Endothelial cell (in vitro differentiated cells): ENCODE measurements at regions not wholly inside any gene's neighbourhood (a gene's known extent, or its start where the extent isn't known, plus 50 kb on each side); places are given as distances from the start of the nearest gene placed in this dataset.

Experiments
- DNase-seq: peaks from one replicate; pipeline ENCODE4 v3.0.0; 2021; ENCODE audit warnings: low spot score
- H3K27ac Mint-ChIP-seq: one replicate; pipeline ENCODE4 v1.8.0; 2021; ENCODE audit warnings: mixed read lengths, inconsistent platforms; ENCODE audit not compliant: unreplicated experiment
- H3K27me3 Mint-ChIP-seq: one replicate; pipeline ENCODE4 v1.8.0; 2021; ENCODE audit warnings: mild to moderate bottlenecking, moderate library complexity, mixed read lengths, inconsistent platforms; ENCODE audit not compliant: unreplicated experiment
- H3K36me3 Mint-ChIP-seq: one replicate; pipeline ENCODE4 v1.8.0; 2021; ENCODE audit warnings: mild to moderate bottlenecking, low read depth, mixed read lengths, inconsistent platforms; ENCODE audit not compliant: unreplicated experiment
- H3K4me1 Mint-ChIP-seq: one replicate; pipeline ENCODE4 v1.8.0; 2021; ENCODE audit warnings: mild to moderate bottlenecking, mixed read lengths, inconsistent platforms; ENCODE audit not compliant: unreplicated experiment
- H3K4me3 Mint-ChIP-seq: one replicate; pipeline ENCODE4 v1.8.0; 2021; ENCODE audit warnings: mild to moderate bottlenecking, mixed read lengths, inconsistent platforms; ENCODE audit not compliant: unreplicated experiment
- H3K9me3 Mint-ChIP-seq: one replicate; pipeline ENCODE4 v1.8.0; 2021; ENCODE audit warnings: mixed read lengths, inconsistent platforms; ENCODE audit not compliant: unreplicated experiment
- TF ChIP-seq, protein P1 (sequence below): fragments of 200-600 bp; sonication (generic); IDR thresholded peaks from one replicate; pipeline ENCODE4 v1.5.0; 2021; ENCODE audit warnings: antibody characterized with exemption; ENCODE audit not compliant: unreplicated experiment

DNA sequence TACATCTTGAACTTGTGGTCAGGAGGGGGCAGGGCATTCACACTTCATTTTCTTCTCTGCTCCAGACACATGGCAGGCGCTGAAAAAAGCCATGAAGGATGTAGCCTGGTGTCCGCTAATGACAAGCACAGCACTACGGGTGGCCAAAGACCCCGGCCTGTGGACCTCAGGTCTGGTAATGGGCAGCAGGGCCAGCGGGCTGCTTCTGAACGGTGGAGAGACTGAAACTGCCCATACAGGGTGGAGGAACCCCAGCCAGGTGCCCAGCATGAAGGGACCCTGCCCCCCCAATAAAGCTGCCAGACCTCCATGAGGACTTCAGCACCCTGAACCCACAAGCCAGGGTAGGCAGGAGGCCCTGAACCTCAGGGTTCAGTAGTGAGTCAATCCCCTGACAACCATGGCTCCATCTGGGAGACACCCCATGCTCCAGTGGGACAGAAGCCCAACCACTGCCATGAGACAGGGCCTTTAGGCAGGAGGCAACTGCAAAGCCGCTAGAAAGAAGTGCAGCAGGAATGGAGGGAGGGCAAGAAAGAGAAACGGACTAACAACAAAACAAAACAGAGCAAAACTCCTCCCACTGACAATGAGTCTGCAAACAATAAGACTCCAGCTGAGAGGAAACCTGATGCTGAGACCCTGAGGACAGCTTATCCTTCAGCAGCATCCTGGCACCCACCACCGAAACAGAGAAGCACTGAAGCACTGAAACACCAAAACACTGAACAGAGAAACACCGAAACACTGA is 140.2 kb upstream of the PPP2R2D start:
- H3K4me1 Mint-ChIP-seq: peaks cover 14% of the 10 kb centered on the region

DNA sequence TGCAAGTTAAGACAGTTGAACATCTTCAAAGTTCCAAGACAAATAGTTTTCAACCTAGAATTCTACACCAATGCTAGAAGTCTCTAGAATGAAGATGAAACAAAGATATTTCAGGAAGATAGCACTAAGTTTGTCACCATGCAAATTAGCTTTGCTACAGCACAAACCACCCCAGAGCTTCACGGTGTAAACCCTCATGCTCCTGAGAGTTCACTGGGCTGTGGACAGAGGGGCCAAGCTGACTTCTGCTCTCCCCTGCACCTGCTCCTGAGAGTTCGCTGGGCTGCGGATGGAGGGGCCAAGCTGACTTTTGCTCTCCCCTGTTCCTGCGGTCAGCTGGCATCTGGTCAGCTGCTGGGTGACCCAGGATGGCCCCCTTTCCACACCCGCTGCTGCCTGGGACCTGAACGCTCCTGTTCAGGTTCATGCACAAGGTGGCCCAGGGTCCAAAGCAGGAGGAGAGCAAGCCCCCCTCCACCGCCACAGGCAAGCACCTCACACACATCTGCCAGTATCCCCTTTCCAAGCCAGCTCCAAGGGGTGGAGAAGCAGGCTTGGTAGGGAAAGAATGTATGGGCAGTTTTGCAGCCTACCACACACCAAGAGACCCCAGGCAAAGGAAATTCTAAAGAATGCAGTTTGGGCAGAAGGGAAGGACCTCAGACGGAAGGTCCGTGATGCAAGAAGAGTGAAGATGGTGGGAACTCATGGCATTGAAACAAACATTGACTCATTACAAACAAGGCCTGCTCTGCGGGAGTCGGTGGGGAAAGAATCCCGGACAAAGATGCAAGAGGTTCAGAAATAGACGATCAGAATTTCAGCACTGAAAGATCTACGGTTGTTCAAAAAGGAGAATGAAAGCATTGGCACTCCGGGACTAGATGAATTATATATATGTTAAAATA is 137.8 kb upstream of the PPP2R2D start:
- DNase-seq: no peak
- no peaks in the 10 kb centered on the region for H3K36me3 Mint-ChIP-seq
- TF ChIP-seq, protein P1, sequence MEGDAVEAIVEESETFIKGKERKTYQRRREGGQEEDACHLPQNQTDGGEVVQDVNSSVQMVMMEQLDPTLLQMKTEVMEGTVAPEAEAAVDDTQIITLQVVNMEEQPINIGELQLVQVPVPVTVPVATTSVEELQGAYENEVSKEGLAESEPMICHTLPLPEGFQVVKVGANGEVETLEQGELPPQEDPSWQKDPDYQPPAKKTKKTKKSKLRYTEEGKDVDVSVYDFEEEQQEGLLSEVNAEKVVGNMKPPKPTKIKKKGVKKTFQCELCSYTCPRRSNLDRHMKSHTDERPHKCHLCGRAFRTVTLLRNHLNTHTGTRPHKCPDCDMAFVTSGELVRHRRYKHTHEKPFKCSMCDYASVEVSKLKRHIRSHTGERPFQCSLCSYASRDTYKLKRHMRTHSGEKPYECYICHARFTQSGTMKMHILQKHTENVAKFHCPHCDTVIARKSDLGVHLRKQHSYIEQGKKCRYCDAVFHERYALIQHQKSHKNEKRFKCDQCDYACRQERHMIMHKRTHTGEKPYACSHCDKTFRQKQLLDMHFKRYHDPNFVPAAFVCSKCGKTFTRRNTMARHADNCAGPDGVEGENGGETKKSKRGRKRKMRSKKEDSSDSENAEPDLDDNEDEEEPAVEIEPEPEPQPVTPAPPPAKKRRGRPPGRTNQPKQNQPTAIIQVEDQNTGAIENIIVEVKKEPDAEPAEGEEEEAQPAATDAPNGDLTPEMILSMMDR: no peak
- H3K27me3 Mint-ChIP-seq: no peaks in the 10 kb centered on the region
- no peak overlapping the region for H3K4me3 Mint-ChIP-seq
- H3K27ac Mint-ChIP-seq: no peak overlapping the region
- H3K4me1 Mint-ChIP-seq: peaks cover 14% of the 10 kb centered on the region
- no peaks in the 10 kb centered on the region for H3K9me3 Mint-ChIP-seq

More for the DNA sequence above, 140.2 kb upstream of the PPP2R2D start:
- Mint-ChIP-seq H3K4me3 (no peak overlapping the region), H3K27me3 (no peaks in the 10 kb centered on the region), H3K9me3 (no peaks in the 10 kb centered on the region), H3K36me3 (no peaks in the 10 kb centered on the region), H3K27ac (peak overlapping the region; percentile 2)
- no peak for DNase-seq
- TF ChIP-seq, protein P1: no peak

DNA sequence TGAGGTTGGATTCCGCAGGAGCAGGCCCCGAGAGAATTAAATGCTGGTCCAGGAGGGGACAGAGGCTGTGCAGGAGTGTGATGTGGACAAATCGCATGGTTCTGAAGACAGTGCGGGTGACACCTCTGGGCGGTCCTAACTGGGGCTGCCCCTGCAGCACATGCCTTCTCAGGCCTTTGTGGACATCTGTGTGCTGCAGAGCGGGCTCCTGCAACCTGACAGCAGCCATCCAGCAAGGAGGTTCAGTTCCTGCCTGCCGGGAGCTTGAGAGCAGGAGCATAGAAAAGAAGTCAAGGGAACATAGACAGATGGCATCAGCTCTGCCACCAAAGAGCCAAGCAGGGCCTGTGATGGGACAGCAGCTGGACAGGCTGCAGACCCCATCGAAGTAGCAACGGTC is 135.9 kb upstream of the PPP2R2D start:
- no peaks in the 10 kb centered on the region for H3K9me3 Mint-ChIP-seq
- no peak overlapping the region for H3K27ac Mint-ChIP-seq
- DNase-seq: no peak
- no peak overlapping the region for H3K4me3 Mint-ChIP-seq
- H3K27me3 Mint-ChIP-seq: no peaks in the 10 kb centered on the region
- TF ChIP-seq, protein P1: no peak
- peaks cover 14% of the 10 kb centered on the region for H3K4me1 Mint-ChIP-seq
- H3K36me3 Mint-ChIP-seq: no peaks in the 10 kb centered on the region

DNA sequence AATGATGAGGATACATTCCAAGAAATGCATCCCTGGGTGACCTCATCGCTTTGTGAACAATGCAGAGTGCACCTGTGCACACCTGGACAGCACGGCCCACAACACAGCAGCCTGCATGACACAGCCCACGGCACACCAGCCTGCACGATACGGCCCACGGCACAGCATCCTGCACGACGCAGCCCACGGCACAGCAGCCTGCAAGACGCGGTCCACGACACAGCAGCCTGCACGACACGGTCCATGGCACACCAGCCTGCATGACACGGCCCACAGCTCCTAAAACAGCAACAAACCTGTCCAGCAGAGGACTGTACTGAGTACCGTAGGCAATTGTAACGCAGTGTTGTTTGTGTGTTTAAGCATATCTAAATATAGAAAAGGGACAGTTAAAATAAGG is 134.7 kb upstream of the PPP2R2D start:
- TF ChIP-seq, protein P1: no peak
- no peak for DNase-seq
- Mint-ChIP-seq H3K27me3 (no peaks in the 10 kb centered on the region), H3K27ac (no peak overlapping the region), H3K4me1 (peaks cover 9% of the 10 kb centered on the region), H3K9me3 (no peaks in the 10 kb centered on the region), H3K4me3 (no peak overlapping the region), H3K36me3 (no peaks in the 10 kb centered on the region)

DNA sequence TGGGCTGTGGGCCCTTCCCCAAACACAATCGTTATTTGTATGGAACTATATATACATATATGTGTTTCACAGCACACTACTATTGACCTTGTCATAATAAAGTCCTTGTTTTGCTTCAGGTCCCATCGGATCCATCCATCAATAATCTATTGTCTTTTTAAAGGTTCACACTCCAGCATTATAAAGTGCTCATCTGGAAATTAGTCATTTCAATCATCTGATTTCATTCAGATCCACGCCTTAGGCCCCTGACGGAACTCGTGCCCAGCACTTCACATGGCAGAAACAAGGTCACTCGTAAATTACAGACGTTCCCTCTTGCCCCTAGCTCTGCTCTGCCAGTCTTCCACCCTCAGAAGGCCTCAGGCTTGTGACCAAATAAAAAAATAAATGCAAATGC is 133.1 kb upstream of the PPP2R2D start:
- Mint-ChIP-seq H3K36me3 (no peaks in the 10 kb centered on the region), H3K4me3 (no peak overlapping the region), H3K27me3 (peaks cover 3% of the 10 kb centered on the region), H3K4me1 (peaks cover 8% of the 10 kb centered on the region), H3K27ac (no peak overlapping the region), H3K9me3 (no peaks in the 10 kb centered on the region)
- DNase-seq: no peak
- TF ChIP-seq, protein P1: no peak
